Stimulated activated naive CD8-positive, alpha-beta T cell treated with anti-CD3 and anti-CD28 coated beads, Interleukin-15, Interleukin-2, amounts not matched to agents 100 ng/mL and 50 ng/mL, for 24 hours (primary cell): ENCODE measurements at regions not wholly inside any gene's neighbourhood (a gene's known extent, or its start where the extent isn't known, plus 50 kb on each side); places are given as distances from the start of the nearest gene placed in this dataset.
"Not testable (repeated sequence)": the region's sequence is repeated elsewhere in the genome, so short reads cannot be mapped to it uniquely, and the experiment has no call there.

Experiments used
- H3K27ac Mint-ChIP-seq: one replicate; pipeline ENCODE4 v1.8.0; 2021; ENCODE audit warnings: mild to moderate bottlenecking, mixed read lengths
- H3K27me3 Mint-ChIP-seq: one replicate; pipeline ENCODE4 v1.8.0; 2021; ENCODE audit warnings: mixed read lengths
- H3K36me3 Mint-ChIP-seq: one replicate; pipeline ENCODE4 v1.8.0; 2021; ENCODE audit warnings: low read depth, mixed read lengths
- H3K4me1 Mint-ChIP-seq: one replicate; pipeline ENCODE4 v1.8.0; 2021; ENCODE audit warnings: low read depth, mixed read lengths
- H3K4me3 Mint-ChIP-seq: one replicate; pipeline ENCODE4 v1.8.0; 2021; ENCODE audit warnings: mild to moderate bottlenecking, mixed read lengths
- H3K9me3 Mint-ChIP-seq: one replicate; pipeline ENCODE4 v1.8.0; 2021; ENCODE audit warnings: mixed read lengths

DNA sequence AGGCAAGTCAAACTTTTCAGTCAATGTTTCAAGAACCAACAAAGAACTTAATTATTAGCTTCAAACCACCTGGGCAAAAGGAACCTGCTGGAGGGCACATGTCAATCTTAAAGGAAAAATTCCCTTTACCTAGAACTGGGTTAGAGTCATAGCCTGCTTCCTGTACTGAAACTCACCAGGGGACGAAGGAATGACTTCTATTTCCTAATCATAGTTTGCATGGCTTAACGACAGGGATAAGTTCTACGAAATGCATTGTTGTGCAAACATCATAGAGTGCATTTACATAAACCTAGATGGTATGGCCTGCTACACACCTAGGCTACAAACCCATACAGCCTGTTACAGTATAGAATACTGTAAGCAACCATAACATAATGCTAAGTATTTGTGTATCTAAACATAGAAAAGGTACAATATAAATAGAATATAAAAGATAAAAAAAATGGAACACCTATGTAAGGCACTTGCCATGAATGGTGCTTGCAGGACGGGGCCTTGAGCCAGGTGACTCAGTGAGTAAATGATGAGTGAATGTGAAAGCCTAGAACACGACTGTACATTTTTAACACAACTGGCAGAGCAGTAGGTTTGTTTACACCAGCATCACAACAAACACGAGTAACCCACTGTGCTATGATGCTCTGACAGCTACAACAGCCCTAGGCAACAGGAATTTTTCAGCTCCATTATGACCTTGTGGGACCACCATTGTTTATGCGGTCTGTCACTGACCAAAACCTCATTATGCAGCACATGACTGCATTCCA, 234.9 kb upstream of the CAND1 start:
- peaks cover 8% of the 10 kb centered on the region for H3K27me3 Mint-ChIP-seq
- H3K36me3 Mint-ChIP-seq, result no peaks in the 10 kb centered on the region
- H3K4me3 Mint-ChIP-seq, result no peak overlapping the region
- H3K27ac Mint-ChIP-seq, result no peak overlapping the region
- H3K4me1 Mint-ChIP-seq, result no peaks in the 10 kb centered on the region
- H3K9me3 Mint-ChIP-seq, result no peaks in the 10 kb centered on the region

DNA sequence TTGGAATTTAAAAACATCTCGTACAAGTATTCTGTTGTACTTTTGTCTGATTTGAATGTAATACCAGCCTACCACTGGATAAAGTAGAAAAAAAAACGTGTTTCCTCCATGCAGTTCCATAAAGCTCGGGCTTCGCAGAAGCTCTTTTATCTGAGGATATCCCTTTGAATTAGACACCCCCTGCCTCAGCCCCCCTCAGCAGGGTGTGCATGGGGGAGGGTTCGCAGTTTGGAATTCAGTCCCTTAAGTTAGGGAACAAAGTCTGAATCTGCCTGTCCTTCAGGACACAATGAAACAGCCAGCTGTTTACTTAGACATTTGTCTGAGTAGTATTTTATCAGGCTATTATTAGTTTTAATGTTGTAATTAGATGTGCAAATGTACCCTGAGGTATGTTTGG, 234.0 kb upstream of the CAND1 start:
- Mint-ChIP-seq H3K27me3 (peaks cover 8% of the 10 kb centered on the region), H3K4me1 (no peaks in the 10 kb centered on the region), H3K4me3 (no peak overlapping the region), H3K9me3 (no peaks in the 10 kb centered on the region), H3K27ac (no peak overlapping the region), H3K36me3 (no peaks in the 10 kb centered on the region)

DNA sequence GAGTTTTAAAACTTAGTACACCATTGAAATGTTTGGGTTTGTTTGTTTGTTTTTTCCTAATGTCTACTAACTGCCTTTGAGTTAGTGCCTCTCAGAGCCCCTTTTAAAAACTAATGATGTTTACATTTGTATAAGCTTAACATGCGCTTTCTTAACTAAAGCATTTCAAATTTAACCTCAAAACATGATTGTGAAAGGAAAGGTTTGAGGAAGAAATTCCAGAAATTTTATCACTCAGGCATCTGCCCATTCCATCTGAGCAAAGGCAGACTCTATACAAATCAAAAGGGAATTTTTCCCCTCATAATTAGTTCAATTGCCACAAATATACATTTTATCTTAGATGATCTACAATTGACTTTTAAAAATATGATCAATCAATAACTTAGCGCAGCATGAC, 230.7 kb upstream of the CAND1 start:
- no peaks in the 10 kb centered on the region for H3K36me3 Mint-ChIP-seq
- H3K27ac Mint-ChIP-seq, result no peak overlapping the region
- H3K4me3 Mint-ChIP-seq, result no peak overlapping the region
- H3K4me1 Mint-ChIP-seq, result no peaks in the 10 kb centered on the region
- no peaks in the 10 kb centered on the region for H3K9me3 Mint-ChIP-seq
- no peaks in the 10 kb centered on the region for H3K27me3 Mint-ChIP-seq

DNA sequence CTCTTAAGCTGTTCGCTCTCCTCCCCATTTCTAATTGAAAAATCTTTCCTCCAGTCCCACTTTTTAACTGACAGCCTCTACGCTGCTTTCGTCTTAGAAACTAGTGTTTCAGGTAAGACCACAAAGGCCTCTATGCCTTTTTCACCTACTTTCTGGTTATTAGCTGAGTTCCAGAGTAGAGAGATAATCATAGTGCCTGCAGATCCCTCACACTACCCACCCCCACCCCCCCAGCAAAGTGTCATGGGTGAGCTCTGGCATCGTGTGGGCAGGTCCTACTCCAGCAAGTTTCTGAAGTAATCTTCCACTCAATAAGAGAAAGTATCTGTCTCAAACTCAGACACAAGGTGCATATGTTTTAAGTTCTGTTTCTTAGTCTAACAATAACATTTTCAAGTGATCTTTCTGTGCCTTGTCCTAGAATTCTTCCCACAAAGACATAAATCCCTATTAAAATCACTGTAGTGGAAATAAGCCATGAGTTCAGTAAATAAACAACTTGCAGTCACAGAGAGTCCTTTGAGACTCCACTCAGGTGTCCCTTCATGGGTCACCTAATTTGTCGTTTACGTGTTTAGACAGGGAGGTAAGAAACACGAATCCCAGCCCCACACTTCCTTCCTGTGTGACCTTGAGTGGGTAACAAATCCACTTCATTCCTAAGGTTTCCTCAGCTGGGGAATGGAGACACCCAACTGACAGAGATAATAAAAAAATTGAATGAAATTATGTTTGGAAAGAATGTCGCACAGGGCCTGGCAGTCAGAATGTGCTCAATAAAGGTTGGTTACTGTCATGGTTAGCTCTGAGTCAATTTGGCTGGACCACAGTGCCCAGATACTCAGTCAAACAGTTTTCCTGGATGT, 228.9 kb upstream of the CAND1 start:
- no peak overlapping the region for H3K27ac Mint-ChIP-seq
- no peaks in the 10 kb centered on the region for H3K36me3 Mint-ChIP-seq
- no peaks in the 10 kb centered on the region for H3K4me1 Mint-ChIP-seq
- no peaks in the 10 kb centered on the region for H3K27me3 Mint-ChIP-seq
- H3K9me3 Mint-ChIP-seq, result no peaks in the 10 kb centered on the region
- no peak overlapping the region for H3K4me3 Mint-ChIP-seq

DNA sequence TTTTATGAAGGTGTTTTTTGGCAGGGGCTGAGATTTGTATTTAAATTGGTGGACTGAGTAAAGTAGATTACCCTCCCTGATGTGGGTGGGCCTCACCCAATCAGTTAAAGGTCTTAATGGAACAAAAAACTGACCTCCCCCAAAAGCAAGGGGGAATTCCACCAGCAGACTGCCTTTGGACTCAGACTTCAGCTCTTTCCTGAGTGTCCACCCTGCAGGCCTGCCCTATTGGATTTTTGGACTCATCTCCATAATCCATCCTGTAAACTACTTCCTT, 228.4 kb upstream of the CAND1 start:
- no peak overlapping the region for H3K27ac Mint-ChIP-seq
- H3K36me3 Mint-ChIP-seq, result no peaks in the 10 kb centered on the region
- no peaks in the 10 kb centered on the region for H3K4me1 Mint-ChIP-seq
- H3K9me3 Mint-ChIP-seq, result no peaks in the 10 kb centered on the region
- no peaks in the 10 kb centered on the region for H3K27me3 Mint-ChIP-seq
- no peak overlapping the region for H3K4me3 Mint-ChIP-seq

DNA sequence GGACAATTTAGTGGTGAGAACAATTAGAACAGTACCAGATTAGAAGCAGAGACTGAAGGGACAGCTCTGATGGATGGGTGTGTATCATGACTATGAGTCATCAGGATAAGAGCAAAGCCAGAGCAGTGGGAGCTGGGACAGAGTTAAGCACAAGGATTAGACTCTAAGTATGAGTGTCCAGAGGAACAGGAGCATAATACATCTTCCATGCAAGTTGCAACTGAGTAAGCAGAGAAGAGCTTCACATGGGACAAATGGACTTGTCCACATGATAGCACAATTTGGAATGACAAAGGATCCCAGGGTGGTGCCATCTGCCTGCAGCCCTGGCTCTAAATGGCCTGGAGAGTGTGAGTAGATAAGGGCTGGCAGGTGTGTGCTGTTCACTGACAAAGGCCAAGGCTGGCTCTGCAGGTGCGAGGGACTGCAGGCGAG, 226.4 kb upstream of the CAND1 start:
- Mint-ChIP-seq H3K4me3 (no peak overlapping the region), H3K9me3 (no peaks in the 10 kb centered on the region), H3K4me1 (no peaks in the 10 kb centered on the region), H3K36me3 (no peaks in the 10 kb centered on the region), H3K27me3 (no peaks in the 10 kb centered on the region), H3K27ac (no peak overlapping the region)

DNA sequence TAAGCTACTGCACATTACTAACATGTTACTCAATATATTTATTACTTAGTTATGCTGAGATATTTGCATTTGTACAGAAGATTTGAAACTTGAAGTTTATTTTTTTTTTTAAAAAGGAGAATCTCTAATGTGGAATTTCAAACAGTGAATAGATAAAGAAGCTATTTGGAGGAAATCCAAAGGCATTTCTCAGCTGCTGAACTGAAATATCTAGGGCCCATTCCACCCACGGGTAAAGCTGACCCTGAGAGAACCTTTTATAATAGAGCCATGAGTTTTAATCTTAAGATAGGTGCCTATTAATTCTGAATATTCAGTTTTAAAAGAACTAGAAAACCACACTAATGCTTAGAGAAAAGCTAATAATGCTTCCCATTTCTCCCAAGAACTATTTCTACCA, 225.4 kb upstream of the CAND1 start:
- Mint-ChIP-seq H3K27me3 (no peaks in the 10 kb centered on the region), H3K36me3 (no peaks in the 10 kb centered on the region), H3K27ac (no peak overlapping the region), H3K4me1 (no peaks in the 10 kb centered on the region), H3K4me3 (no peak overlapping the region), H3K9me3 (no peaks in the 10 kb centered on the region)

DNA sequence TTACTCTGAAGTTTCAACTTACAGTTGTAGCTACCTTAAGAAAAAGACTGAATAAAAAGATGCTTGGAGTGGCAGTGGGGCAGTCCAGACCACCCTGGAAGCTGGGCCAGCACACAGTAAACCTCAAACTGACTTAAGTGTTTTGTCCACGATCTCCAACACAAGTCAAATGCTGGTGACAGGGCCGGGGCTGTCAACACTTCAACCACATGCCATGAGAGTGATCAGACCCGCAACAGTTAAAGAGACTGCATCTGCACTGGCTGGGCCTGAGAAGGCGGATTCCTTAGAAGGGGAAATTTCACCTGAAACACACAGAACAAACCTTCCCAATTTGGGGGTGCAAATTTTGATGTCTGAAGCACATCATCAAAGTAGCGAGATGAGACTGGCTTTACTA, 223.5 kb upstream of the CAND1 start:
- Mint-ChIP-seq H3K27ac (no peak overlapping the region), H3K36me3 (no peaks in the 10 kb centered on the region), H3K27me3 (no peaks in the 10 kb centered on the region), H3K4me1 (no peaks in the 10 kb centered on the region), H3K4me3 (no peak overlapping the region), H3K9me3 (no peaks in the 10 kb centered on the region)

DNA sequence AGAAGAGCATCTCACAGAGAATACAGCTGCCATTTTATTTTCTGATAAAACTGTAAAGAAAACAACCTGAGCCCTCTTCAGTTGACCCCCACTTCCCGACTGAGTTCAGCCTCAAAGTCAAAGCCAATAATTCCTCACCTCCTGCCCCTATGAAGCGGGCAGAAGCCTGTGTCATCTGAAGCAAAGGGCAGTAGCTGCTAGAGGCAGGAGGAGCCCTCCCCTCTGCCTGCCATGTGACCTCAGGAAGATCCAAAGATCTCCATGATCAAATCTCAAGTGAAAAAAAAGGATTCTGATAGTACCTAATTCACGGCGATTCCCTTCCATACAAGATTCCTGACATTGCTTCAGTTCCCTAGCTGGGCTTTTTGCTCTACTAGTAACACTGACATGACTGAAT, 223.1 kb upstream of the CAND1 start:
- Mint-ChIP-seq H3K4me1 (no peaks in the 10 kb centered on the region), H3K27ac (no peak overlapping the region), H3K9me3 (no peaks in the 10 kb centered on the region), H3K4me3 (no peak overlapping the region), H3K36me3 (no peaks in the 10 kb centered on the region), H3K27me3 (no peaks in the 10 kb centered on the region)

DNA sequence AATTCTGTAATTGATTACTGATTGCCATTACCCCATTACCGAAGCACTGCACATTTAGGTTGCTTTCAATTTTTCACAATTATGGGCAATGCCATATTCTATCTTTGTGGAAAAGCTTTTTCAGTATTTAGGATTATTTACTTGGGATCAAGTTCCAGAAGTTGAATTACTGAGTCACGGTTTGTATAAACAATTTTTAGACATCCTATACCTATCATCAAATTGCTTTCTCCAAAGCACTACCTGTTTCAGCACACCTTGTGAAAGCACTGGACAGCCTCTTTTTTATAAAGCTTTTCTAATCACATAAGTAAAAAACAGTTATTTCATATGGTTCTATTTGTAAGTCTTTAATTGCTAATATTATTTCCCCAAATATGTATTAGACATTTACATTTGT, 221.5 kb upstream of the CAND1 start:
- Mint-ChIP-seq H3K9me3 (no peaks in the 10 kb centered on the region), H3K4me1 (no peaks in the 10 kb centered on the region), H3K36me3 (no peaks in the 10 kb centered on the region), H3K27ac (no peak overlapping the region), H3K4me3 (no peak overlapping the region), H3K27me3 (no peaks in the 10 kb centered on the region)

DNA sequence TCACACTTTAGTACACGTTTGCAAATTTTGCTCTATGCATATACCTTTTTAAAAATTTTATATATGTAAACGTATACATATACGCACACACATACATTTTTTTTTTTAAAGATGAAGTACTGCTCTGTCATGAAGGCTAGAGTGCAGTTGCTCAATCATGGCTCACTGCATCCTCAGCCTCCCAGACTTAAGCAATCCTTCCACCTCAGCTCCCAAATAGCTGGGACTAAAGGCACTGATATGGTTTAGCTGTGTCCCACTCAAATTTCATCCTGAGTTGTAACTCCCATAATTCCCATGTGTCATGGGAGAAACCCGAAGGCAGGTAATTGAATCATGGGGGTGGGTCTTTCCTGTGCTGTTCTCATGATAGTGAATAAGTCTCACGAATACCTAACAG, 220.8 kb upstream of the CAND1 start:
- Mint-ChIP-seq H3K27me3 (no peaks in the 10 kb centered on the region), H3K27ac (no peak overlapping the region), H3K4me1 (no peaks in the 10 kb centered on the region), H3K36me3 (no peaks in the 10 kb centered on the region), H3K9me3 (no peaks in the 10 kb centered on the region), H3K4me3 (no peak overlapping the region)

DNA sequence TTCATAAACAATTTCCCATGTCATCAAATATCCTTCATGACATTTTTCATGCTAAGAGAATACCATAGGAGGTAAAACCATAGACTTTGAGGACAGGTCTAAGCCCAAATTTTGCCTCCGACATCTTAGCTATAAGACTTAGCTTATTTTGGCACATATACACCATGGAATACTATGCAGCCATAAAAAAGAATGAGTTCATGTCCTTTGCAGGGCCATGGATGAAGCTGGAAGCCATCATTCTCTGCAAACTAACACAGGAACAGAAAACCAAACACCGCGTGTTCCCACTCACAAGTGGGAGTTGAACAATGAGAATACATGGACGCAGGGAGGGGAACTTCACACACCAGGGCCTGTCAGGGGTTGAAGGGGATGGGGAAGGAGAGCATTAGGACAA, 220.0 kb upstream of the CAND1 start:
- H3K27me3 Mint-ChIP-seq, H3K4me1 Mint-ChIP-seq: not testable (repeated sequence)

DNA sequence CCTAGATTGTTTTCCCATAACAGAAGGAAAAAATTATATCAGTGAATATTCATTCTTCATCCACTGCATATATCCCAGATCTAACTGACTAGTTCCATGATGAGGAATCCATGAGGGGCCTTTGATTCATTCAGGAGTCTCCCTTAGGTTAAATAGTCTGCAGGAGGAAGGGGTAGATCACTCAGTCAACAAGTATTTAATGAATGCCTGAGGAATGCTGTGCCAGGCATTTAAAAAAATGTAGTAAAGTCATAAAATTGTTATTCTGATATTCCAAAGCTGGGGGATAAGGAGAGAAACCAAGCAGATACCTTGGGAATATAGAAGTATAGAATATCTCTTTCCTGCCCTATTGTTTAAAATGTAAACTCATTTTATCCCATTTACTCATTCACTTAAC, 216.2 kb upstream of the CAND1 start:
- peaks cover 5% of the 10 kb centered on the region for H3K27me3 Mint-ChIP-seq
- H3K27ac Mint-ChIP-seq, result no peak overlapping the region
- no peaks in the 10 kb centered on the region for H3K36me3 Mint-ChIP-seq
- no peaks in the 10 kb centered on the region for H3K4me1 Mint-ChIP-seq
- no peak overlapping the region for H3K4me3 Mint-ChIP-seq
- H3K9me3 Mint-ChIP-seq, result no peaks in the 10 kb centered on the region

More for the DNA sequence above, 220.0 kb upstream of the CAND1 start:
- H3K9me3 Mint-ChIP-seq, H3K36me3 Mint-ChIP-seq, H3K4me3 Mint-ChIP-seq, H3K27ac Mint-ChIP-seq: not testable (repeated sequence)

DNA sequence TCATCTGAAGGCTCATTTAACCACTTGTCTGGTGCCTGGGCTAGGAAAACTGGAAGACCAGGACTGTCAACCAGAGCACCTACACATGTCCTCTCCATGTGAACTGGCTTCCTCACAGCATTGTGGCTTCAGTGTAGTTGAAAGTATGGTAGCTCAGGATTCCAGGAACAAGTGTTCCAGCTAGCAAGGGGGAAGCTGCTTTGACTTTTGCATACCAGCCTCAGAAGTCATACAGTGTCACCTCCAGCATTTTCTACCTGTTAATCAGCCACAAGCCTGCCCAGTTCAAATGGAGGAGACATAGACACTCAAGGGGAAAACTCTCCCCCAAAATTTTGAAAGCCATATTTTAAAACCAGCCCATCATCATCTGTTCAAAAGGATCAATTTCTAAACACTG, 212.8 kb upstream of the CAND1 start:
- no peak overlapping the region for H3K4me3 Mint-ChIP-seq
- peaks cover 5% of the 10 kb centered on the region for H3K27me3 Mint-ChIP-seq
- H3K36me3 Mint-ChIP-seq, result no peaks in the 10 kb centered on the region
- no peak overlapping the region for H3K27ac Mint-ChIP-seq
- peaks cover 6% of the 10 kb centered on the region for H3K4me1 Mint-ChIP-seq
- H3K9me3 Mint-ChIP-seq, result no peaks in the 10 kb centered on the region

DNA sequence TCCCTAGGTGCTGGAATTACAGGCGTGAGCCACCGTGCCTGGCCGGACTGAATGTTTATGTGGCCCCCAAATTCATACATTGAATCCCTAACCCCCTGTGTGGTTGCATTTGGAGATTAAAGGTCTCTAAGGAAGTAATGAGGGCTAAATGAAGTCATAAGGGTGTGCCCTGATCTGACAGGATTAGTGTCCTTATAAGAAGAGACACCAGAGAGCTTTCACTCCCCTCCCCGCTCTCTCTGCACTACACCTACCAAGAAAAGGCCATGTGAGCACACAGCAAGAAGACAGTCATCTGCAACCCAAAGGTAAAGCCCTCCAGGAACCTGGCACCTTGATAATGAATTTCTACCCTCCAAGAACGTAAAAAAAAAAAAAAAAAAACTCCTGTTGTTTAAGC, 212.1 kb upstream of the CAND1 start:
- no peak overlapping the region for H3K27ac Mint-ChIP-seq
- H3K36me3 Mint-ChIP-seq, result no peaks in the 10 kb centered on the region
- H3K4me1 Mint-ChIP-seq, result peaks cover 6% of the 10 kb centered on the region
- no peak overlapping the region for H3K4me3 Mint-ChIP-seq
- no peaks in the 10 kb centered on the region for H3K9me3 Mint-ChIP-seq
- peaks cover 9% of the 10 kb centered on the region for H3K27me3 Mint-ChIP-seq

DNA sequence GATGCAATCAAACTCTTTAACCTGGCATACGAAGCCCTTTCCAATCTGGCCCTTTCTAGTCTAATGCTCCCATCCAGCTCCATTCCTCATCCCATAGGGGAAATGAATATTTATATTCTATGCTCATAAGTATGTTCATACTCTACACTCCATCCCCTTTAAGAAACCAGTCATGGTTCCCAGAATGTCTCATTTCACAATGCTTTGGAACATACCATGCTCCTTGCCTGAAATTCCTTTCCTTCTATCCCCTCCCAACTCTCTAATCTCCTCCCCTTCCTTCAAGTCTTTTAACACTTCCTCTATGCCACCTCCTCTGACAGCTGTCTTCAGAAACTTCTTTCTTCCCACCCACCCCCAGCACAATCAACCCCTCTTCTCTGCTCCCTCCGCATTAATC, 207.0 kb upstream of the CAND1 start:
- Mint-ChIP-seq H3K4me3 (no peak overlapping the region), H3K4me1 (peaks cover 7% of the 10 kb centered on the region), H3K27me3 (peaks cover 35% of the 10 kb centered on the region), H3K27ac (no peak overlapping the region), H3K9me3 (no peaks in the 10 kb centered on the region), H3K36me3 (no peaks in the 10 kb centered on the region)
